ENCODE measurements at regions not wholly inside any gene's neighbourhood (a gene's known extent, or its start where the extent isn't known, plus 50 kb on each side); places are given as distances from the start of the nearest gene placed in this dataset.

DNA sequence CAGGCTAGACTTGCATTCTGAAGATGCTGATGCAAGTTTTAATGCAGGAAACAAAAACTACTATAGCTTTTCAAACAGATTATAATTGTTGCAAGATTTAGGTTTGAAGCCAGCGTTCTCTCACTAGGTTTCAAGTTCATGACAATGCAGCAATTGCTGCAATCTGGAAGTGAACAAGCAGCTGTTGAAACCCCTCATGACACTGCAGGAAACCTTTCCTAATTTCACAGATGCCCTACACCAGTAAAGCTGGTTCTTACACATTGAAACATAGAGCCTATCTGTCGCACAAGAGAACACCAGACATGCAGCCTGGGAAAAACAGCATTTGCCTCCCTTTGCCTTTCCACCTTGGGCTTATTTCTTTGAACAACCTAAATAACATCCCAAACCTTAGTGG is 1737.2 kb upstream of the MIR17HG start:
- intact Hi-C loops (cut with DNase I, micrococcal nuclease): no loop called here
- no peak for DNase-seq
- no peak for ATAC-seq

GRCh38 chr13:89610881-89611280 is 1736.6 kb upstream of the MIR17HG start:
- intact Hi-C loops (cut with DNase I, micrococcal nuclease): no loop called here
- DNase-seq: no peak
- no peak for ATAC-seq

DNA sequence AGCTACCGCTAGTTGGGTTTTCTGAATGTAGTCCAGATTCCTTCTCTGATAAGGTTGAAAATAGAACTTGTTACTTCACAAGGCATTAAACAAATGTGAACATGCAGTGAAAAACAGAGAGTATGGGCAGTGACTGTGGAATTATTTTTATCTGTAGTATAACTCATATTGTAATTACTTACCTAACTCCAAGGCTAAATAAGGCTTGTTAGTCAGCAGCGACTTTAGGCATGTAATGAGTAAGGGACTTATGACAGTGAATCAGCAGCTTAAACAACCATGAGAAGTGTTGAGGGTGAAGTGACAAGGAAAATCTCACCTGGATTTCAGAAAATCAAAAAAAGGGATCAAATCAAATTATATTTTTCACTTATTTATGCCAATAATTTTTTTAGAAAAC is 1719.5 kb upstream of the MIR17HG start:
- ATAC-seq (no peak), DNase-seq (no peak)
- intact Hi-C loops (cut with DNase I, micrococcal nuclease): no loop called here

DNA sequence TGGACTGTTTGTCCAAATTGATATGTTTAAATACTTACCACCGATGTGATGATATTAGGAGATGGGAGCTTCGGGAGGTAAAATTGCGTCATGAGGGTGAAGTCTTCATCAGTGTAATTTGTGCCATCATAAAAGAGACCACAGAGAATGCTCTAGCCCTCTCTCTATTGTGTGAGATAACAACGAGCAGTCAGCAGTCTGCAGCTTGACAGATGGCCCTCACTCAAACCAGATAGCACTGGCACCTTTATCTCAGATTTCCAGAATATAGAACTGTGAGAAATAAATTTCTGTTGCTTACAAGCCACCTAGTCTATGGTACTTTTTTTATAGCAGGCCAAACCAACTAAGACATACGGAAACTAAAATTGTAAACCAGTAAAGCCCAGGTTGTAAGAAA is 1718.9 kb upstream of the MIR17HG start:
- no peak for DNase-seq
- intact Hi-C loops (cut with DNase I, micrococcal nuclease): no loop called here
- no peak for ATAC-seq

DNA sequence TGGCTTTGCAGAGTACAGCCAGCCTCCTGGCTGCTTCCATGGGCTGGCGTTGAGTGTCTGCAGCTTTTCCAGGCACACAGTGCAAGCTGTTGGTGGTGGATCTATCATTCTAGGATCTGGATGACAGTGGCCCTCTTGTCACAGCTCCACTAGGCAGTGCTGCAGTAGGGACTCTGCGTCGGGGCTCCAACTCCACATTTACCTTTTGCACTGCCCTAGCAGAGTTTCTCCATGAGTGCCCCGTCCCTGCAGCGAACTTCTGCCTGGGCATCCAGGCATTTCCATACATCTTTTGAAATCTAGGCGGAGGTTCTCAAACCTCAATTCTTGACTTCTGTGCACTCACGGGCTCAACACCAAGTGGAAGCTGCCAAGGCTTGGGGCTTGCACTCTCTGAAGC is 1697.3 kb upstream of the MIR17HG start:
- DNase-seq (no peak), ATAC-seq (no peak)

DNA sequence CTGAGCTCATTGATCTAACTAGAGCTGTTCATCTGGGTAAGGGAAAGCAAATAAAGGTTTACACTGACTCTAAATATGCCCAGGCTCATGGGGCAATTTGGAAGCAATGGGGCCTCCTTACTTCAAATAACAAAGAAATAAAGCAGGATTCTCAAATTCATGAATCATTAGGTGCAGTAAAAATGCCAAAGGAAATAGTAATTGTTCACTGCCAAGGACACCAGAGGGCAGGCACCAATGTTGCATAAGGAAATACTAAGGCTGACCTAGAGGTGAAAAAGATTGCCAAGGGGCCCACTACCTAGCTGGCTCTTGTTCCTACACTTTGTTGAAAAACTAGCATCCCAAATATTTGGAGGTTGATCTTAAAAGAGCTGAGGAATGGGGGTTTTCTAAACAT is 1686.7 kb upstream of the MIR17HG start:
- ATAC-seq (no peak), DNase-seq (no peak)
- intact Hi-C loops (cut with DNase I, micrococcal nuclease): no loop called here

More for the DNA sequence above, 1697.3 kb upstream of the MIR17HG start:
- intact Hi-C loops (cut with DNase I, micrococcal nuclease): no loop called here

DNA sequence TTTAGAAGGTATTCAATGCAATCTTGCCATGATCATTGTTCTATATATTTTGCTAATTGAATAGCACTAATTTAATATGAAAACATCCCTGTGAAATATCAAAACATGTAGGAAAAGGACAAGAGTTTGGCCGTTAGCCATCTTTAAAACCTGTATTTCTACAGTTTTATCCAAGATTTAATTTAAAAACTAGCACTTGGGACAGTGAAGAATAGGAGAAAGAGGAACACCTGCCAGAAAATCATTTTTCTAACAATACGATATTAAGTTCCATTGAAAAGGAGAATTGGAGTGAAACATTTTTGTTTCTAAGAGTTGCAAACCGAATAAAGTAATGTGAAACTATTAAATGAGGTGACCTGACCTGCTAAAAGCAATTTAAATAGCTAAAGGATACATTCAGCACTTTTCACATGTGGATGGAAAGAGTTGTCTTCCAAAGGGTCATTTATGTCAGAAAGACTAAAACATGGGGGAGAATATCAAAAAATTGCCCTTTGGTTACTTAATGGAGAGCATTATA is 1673.6 kb upstream of the MIR17HG start:
- intact Hi-C loops (cut with DNase I, micrococcal nuclease): no loop called here
- DNase-seq: no peak
- ATAC-seq: no peak

DNA sequence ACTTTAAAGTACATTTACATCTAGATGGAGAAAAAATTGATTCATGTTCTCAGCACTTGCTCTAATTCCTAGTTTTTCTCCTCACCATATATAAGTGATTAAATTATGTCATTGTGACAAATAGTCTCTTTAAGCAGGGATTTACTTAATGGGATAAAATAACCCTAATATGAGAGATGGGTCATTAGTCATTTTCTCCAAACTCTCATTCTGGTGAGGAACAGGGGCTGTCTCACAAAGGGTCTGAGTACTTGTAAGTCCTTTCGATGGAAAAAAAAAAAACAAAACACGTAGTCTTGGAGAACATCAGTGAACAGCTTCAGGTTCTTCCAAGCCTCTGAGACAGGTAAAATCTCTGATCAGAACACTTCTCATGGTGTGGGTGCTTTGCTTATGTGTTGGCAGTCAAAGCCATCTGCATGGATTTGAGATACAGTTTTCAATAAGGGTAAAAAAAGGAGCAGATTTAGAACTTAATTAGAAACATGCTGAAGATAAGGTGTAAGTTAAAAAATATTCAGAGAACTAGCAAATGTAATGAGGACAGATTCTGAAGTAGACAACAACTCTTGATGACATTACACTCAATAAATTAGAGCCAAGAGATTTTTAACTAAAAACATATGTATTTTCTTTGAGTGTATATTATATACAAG is 1668.9 kb upstream of the MIR17HG start:
- DNase-seq (no peak), ATAC-seq (no peak)
- intact Hi-C loops (cut with DNase I, micrococcal nuclease): no loop called here

- intact Hi-C loops (cut with DNase I, micrococcal nuclease): no loop called here
Observed at GRCh38 chr13:89684896-89685295, 1662.6 kb upstream of the MIR17HG start.

DNA sequence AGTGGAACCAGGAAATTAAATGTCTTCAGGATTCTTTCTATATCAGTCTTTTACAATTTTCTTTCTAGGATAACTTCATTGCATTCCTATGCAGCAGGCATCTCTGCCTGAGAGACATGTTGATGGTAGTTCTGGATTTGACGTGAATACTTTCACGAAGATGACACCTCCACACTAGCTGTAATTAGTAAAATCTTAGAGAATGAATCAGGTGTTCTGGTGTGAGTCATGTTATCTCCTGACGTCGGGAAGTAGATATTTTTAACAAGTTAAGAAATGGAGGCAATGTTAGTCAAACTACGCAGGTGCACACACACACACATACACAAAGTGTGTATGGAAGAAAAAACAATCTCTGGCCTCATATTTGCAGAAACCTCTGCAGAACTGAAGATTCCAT is 1661.3 kb upstream of the MIR17HG start:
- DNase-seq (no peak), ATAC-seq (no peak)
- intact Hi-C loops (cut with DNase I, micrococcal nuclease): no loop called here

More at GRCh38 chr13:89684896-89685295, 1662.6 kb upstream of the MIR17HG start:
- ATAC-seq: no peak
- no peak for DNase-seq

GRCh38 chr13:89687066-89687465 is 1660.4 kb upstream of the MIR17HG start:
- DNase-seq (no peak), ATAC-seq (no peak)
- intact Hi-C loops (cut with DNase I, micrococcal nuclease): no loop called here

DNA sequence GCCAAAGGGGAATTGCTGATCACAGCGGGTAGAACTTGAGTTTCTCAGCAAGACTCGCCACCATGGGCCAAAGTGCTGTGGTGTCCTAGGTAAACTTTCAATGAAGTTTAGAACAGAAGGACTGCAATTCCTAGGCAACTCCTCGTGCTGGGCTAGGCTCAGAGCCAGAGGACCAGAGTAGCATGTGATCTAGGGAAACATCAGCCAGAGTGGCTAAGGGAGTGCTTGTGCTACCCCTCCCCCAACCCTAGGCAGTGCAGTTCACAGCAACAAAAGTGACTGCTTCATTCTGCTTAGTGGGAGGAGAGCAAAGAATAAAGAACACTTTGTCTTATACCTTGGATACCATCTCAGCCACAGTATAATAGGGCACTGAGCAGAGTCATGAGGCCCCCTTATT is 1658.6 kb upstream of the MIR17HG start:
- intact Hi-C loops (cut with DNase I, micrococcal nuclease): no loop called here
- ATAC-seq (no peak), DNase-seq (peak in 1 of 2 donors; percentile 24)

DNA sequence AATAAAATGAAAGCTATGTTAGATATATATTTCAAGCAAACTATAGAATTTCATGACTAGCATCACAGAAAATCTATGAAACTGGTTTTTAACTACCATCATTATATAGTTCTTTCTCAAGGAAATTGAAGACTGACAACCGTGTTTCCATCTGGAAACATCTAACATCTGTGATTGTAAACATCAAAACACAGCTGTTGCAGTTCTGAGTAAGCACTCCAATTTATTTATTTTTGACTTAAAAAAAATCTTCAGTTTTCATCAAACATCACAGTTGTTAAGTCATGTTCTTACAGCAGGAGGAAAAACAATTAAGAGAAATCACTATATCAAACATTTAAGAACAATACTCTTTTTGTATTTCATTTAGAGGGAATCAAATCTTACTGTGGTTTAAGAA is 1653.0 kb upstream of the MIR17HG start:
- no peak for ATAC-seq
- intact Hi-C loops (cut with DNase I, micrococcal nuclease): no loop called here

DNA sequence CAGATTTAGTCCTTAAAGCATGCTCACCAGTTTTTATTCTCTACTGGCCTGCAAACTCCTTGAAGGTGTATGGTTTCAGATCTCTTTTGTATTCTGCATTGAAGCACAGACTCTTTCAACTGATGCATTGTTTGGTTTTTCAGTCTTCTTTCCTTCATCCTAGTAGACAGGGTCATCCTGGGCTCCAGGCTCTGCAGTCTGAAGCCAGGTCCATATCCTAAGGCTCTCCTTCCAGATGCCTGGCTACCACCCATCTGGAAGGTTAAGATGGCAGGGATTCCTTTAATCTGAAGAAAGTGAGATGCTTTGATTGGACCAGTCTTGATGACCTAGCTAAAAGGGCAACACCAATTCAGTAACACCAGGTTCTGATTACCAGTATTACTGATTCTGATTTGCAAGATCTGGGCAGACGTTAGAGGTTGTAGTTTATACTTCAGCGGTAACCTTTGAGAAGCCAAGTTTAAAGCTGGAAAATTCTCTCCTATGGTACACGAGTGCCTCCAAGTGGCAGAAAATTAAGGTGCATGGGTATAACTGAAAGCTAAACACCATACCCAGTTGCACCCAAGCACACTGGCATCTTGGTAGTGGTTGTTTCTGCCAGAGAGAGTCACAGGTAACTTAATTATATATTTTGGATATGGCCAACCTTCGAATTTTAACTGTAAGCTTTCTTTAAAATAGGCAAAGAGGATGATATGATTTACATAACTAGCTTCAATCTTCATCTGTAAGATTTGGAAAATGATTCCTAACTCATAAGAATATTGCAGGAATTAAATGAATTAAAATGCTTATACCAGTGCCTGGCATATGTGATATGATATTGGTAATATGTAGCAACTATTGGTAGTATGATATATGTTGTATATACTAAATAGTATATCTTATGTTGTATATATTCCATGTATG is 1651.9 kb upstream of the MIR17HG start:
- intact Hi-C loops (cut with DNase I, micrococcal nuclease): no loop called here
- ATAC-seq: peak; percentile 53
- peak in 1 of 2 donors; percentile 19 for DNase-seq

More for the DNA sequence above, 1653.0 kb upstream of the MIR17HG start:
- DNase-seq: no peak

GRCh38 chr13:89701913-89702312 is 1645.6 kb upstream of the MIR17HG start:
- intact Hi-C loops (cut with DNase I, micrococcal nuclease): no loop called here
- no peak for DNase-seq
- no peak for ATAC-seq

DNA sequence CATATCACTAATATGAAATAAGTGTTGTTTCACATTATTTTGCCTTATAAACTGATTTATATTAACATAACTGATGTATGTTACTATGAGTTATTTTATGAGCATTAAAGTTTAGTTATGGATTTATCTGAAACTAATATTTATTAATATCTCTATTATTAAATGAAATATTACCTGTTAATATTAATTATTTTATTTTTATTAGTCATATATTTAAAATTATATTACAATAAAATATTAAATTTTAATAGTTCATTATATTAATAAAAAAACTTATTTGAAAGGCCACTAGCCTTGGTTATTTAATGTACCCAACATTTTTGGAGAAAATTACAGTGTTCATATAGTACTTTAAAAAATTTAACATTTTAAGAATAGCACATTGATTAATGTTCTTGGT is 1643.4 kb upstream of the MIR17HG start:
- ATAC-seq (no peak), DNase-seq (no peak)
- intact Hi-C loops (cut with DNase I, micrococcal nuclease): no loop called here

- intact Hi-C loops (cut with DNase I, micrococcal nuclease): no loop called here
- DNase-seq: no peak
- no peak for ATAC-seq
Observed at GRCh38 chr13:89708013-89708412, 1639.5 kb upstream of the MIR17HG start.

GRCh38 chr13:89721216-89721615 is 1626.3 kb upstream of the MIR17HG start:
- DNase-seq (no peak), ATAC-seq (no peak)
- intact Hi-C loops (cut with DNase I, micrococcal nuclease): no loop called here

DNA sequence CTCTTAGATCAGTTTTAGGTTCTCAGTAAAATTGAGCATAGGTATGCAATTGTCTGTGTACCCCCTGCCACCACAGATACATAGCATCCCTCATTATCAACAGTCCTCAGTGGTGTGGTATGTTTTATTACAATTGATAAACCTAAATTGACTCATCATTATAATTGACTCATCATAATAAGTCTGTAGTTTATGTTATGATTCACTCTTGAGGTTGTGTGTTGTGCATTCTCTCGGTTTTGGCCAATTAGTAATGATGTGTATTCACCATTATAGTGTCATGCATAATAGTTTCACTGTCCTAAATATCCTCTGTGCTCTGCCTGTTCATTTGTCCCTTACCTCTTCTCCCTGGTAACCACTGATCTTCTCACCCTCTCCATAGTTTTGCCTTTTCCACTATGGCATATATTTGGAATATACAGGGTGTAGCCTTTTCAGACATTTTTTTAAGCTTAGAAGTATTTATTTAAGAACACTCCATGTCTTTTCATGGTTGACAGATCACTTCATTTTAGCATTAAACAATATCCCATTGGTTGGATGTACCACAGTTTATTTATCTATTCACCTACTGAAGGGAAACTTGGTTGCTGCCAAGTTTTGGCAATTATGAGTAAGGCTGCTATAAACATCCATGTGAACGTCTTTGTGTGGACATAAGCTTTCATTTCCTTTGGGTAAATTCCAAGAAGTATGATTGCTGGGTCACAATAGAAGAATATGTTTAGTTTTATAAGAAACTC is 1620.6 kb upstream of the MIR17HG start:
- intact Hi-C loops (cut with DNase I, micrococcal nuclease): no loop called here

More for the DNA sequence above, 1620.6 kb upstream of the MIR17HG start:
- ATAC-seq: no peak
- DNase-seq: no peak

Data from left colon (tissue), 2 donors.